LoVo (cell line): ENCODE measurements at regions not wholly inside any gene's neighbourhood (a gene's known extent, or its start where the extent isn't known, plus 50 kb on each side); places are given as distances from the start of the nearest gene placed in this dataset.
"Not testable (repeated sequence)": the region's sequence is repeated elsewhere in the genome, so short reads cannot be mapped to it uniquely, and the experiment has no call there.

Experiments
- DNase-seq: peaks from one replicate; pipeline ENCODE4 v3.0.0-alpha.2; 2016; ENCODE audit warnings: low spot score

DNA sequence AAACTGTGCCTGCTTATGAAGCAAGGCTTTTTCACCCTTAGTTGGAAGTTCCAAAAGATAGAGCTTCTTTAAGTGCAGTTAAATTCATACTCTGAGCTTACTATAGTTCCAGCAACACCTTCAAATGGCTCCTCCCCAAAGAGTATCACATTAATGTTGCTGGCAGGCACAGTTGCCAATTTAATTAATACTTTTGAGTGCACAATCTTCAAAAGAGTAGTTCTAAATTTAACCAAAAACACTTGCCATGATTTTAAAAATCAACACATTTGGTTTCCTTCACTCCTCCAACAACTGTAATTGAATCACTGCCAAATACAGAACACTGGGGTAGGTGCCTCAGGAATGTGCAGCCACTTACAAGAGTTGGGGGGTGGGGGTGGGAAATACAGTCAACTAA, 150.6 kb upstream of the UBE2E3 start:
- DNase-seq, result peak; percentile 15

DNA sequence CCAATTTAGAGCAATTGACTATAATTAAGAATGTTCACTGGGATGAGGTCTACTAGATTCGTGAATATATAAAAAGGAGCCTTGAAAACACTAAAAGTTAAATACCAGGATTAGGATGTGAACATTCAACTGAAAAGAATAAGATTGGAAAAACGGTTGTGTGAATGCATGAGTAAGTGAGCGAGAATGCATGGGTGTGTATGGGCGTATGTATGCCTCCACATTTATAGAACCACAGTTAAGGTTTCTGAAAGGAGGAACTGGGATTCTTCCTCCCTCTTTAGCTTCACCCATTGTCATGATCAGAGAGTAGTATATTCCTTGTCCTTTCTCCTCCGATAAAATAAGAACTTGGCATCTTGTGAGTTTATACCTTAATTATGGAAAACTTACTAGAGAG, 151.1 kb upstream of the UBE2E3 start:
- peak; percentile 75 for DNase-seq

DNA sequence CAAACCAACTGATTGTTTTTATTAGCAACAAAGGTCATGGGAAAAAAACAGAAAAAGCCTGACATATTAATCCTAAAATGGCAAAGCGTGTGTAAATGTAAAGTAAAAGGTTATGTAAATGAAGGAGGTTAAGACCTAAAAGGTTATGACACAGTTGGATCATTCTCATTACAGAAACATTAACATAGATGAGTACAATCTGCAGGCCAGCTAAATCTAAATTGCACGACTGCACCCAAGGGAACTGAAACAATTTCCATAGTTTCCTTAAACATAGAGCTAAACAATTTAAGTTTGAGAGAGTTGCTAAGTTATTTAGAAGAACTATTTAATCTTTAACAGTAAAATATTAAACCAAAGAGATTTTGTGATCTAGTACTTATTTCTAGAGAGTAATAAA, 151.6 kb upstream of the UBE2E3 start:
- no peak for DNase-seq

DNA sequence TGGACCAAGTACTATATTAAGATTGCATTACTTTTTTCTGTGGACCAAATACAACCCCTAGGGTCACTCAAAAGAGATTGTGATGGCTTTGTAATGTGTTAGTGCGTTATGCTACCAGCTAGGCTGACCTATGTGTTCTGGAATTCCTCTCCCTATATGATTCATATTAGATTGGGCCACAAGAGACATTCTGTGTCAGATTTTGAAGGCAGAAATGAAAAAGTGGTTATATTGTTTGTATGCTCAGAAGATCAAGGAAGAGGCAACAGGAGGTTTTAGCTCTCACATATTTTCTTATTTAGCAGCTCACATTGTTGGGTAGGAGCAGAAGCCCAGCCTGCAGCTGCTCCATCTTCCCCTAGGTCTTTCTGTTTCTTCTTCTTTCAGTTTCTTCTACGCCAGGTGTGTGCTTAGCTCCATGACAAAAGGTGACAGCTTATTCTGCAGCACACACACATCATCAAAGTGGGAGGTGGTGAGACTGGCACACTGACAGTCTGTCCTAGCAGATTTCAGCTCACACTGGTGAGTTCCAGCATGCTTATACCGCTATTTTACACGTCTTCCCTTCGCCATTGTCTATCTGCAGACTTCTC, 156.8 kb upstream of the UBE2E3 start:
- DNase-seq, result no peak

GRCh38 chr2:180819106-180819505, 161.3 kb upstream of the UBE2E3 start:
- DNase-seq, result no peak

GRCh38 chr2:180818700-180819099, 161.7 kb upstream of the UBE2E3 start:
- DNase-seq, result not testable (repeated sequence)

GRCh38 chr2:180799141-180799540, 181.3 kb upstream of the UBE2E3 start:
- no peak for DNase-seq

- no peak for DNase-seq
Measured at GRCh38 chr2:180790891-180791290, 189.5 kb upstream of the UBE2E3 start.

DNA sequence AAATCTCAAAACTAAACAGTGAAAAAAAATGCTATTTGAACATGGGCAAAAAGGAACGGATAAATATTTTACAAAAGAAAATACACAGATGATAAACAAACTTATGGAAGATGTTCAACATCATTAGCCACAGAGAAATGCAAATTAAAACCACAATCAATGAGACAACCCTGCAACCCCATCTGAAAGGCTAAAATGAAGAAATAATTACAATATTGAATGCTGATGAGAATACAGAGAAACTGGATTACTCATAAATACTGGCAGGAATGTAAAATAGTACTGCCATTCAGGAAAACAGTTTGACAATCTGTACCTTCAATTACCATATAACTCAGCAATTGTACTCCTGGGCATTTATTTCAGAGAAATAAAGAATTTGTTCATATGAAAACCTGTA, 193.1 kb upstream of the UBE2E3 start:
- DNase-seq, result no peak

DNA sequence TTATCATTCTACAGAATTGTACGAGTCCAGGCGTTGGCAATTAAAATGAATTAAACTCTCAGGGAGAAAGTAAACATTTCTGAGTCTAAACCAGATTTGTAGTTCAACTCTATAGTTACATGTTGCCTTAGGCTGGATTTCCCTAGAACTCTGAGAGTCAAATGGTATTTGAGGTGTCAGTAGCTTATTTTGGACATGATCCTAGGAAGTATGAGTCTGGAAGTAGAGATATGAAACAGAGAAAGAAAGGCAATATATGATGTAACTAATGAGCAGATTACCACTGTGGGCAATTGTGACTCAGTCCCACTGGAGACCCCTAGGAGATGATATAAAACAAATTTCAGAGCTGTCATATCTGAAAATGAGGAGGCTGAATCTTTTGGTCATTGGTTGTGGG, 199.1 kb upstream of the UBE2E3 start:
- DNase-seq, result no peak

DNA sequence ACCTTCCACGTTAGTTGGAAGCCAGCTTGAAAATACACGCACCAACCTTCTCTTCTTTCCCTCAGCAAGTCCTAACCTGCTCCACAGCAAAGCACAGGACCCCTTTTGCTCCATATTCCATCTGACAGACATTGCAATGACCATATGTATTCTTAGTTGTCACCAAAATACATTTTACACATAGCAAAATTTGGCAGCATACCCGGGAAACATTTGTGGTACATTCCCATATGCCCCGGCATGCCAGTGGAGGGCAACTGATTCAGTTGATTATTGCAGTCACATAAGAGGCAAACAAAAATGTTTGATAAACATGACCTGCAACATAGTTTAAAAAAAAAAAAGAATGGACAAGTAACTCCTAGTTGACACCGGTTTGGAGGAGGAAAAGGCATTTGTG, 202.1 kb upstream of the UBE2E3 start:
- no peak for DNase-seq

GRCh38 chr2:180776921-180777320, 203.5 kb upstream of the UBE2E3 start:
- DNase-seq, result no peak

DNA sequence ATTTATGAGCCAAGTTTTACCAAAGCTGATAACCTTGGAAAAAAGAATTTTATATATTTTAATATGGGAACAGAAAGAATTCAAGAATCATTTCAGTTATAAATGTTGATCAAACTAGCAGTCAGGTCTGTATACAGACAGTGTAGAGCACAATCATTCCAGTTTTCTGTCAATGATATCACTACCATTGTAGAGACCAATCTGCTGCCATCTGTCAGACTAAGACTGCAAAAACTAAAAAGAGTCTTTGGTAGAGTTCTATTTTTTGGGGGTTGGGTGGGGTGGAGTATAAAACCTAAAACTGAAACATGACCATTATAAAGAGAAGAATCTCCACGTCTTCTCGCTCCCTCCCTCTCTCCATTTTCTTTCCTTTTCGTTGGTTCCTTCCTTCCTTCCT, 204.7 kb upstream of the UBE2E3 start:
- no peak for DNase-seq

DNA sequence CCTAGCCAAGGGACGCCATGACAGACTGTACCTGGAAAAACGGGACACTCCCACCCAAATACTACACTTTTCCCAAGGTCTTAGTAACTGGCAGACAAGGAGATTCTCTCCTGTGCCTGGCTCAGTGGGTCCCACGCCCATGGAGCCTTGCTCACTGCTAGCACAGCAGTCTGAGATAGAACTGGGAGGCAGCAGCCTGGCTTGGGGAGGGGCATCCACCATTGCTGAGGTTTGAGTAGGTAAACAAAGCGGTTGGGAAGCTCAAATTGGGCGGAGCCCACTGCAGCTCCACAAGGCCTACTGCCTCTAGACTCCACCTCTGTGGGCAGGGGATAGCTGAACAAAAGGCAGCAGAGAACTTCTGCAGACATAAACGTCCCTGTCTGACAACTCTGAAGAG, 215.1 kb upstream of the UBE2E3 start:
- not testable (repeated sequence) for DNase-seq

- no peak for DNase-seq
Measured at GRCh38 chr2:180763263-180763989, 217.0 kb upstream of the UBE2E3 start.

GRCh38 chr2:180761224-180761623, 219.2 kb upstream of the UBE2E3 start:
- no peak for DNase-seq

DNA sequence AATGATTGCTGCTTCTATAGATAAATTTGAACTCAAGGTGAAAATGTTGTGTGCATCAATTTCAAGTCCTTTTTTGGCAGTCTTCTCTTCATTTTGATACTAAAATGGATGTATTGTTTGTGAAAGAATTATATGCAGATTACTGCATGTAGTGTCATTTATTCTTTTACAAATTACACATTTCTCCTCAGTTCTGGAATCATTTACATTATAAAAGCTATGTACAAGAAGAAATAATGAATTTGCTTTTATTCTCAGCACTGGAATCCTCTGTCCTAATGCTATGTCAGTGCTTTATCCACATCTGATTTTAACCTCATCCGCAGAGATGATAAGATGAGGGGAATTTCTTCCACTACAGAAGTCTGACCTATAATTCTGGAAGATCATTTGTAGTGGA, 220.8 kb upstream of the UBE2E3 start:
- no peak for DNase-seq

DNA sequence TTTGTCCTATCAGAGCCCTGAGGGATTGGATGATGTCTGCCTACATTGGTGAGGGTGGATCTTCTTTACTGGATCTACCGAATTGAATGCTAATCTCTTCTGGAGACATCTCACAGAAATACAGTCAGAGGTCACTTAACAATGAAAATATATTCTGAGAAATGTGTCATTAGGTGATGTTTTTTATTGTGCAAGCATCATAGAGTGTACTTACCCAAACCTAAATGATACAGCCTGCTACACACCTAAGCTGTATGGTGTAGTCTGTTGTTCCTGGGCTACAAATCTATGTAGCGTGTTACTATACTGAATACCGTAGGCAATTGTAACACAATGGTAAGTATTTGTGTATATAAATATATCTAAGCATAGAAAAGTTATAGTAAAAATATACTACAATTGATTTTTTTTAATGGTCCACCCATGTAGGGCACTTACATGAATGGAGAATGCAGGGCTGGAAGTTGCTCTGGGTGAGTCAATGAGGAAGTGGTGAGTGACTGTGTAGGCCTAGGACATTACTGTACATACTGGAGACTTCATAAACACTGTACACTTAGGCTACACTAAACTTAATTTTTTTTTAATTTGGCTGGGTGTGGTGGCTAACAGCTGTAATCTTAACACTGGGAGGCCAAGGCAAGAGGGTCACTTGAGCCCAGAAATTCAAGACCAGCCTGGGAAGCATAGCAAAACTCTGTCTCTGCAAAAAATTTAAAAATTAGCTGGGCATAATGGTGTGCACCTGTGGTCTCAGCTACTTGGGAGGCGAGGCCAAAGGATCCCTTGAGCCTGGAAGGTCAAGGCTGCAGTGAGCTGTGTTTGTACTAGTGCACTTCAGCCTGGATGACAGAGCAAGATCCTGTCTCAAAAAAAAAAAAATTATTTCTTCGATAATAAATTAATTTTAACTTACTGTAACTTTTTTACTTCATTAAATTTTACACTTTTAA, 226.3 kb upstream of the UBE2E3 start:
- DNase-seq, result no peak

- DNase-seq, result no peak
Measured at GRCh38 chr2:180751306-180751920, 229.0 kb upstream of the UBE2E3 start.

DNA sequence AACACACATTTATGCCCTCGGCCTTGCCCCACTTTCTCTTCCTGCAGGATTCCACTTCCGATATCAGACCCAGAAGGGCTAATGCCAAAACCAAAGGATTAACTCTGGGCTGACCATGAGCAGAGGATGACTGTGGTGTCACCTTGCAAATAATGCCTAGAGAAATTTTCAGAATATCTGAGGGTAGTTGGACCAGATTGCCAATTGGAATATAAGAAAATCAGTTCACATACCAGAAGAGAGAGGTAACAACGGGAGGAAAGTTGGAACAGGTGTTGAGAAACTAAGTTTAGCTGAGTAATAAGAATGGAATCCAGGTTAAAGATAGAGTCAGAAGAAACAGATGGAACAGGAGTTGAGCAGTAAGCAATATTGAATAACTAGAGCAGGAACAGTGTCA, 232.7 kb upstream of the UBE2E3 start:
- DNase-seq, result peak; percentile 30

GRCh38 chr2:180743401-180743800, 237.0 kb upstream of the UBE2E3 start:
- no peak for DNase-seq

GRCh38 chr2:180742801-180743200, 237.6 kb upstream of the UBE2E3 start:
- DNase-seq, result no peak
